GM19238 (cell line): ENCODE measurements at regions not wholly inside any gene's neighbourhood (a gene's known extent, or its start where the extent isn't known, plus 50 kb on each side); places are given as distances from the start of the nearest gene placed in this dataset.

Experiments
- DNase-seq: peaks from one replicate; pipeline ENCODE4 v3.0.0; 2011; ENCODE audit warnings: low spot score; ENCODE audit not compliant: insufficient read length

GRCh38 chr10:21068026-21068656 lies 171.0 kb upstream of the NEBL start:
- no peak for DNase-seq

- no peak for DNase-seq
Observed at GRCh38 chr10:21065621-21066248, 168.6 kb upstream of the NEBL start.

DNA sequence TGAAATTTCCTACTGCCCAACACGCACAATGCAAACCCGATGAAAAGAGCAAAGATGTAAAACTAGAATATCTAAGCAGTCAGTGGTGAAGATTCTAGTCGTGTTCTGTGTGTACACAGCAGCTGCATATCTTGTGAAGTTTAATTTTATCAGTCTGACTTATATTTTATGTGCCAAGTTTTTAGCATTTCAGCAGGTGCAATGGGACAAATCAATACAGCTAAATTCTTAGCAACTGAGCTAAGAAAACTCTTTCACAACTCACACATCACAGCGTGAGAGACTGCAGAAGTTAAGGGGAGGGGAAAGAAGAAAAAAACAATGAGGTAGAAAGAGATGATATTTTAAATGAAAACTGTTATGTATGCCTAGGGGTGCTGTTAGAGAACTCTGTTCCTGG lies 164.9 kb upstream of the NEBL start:
- DNase-seq: no peak

DNA sequence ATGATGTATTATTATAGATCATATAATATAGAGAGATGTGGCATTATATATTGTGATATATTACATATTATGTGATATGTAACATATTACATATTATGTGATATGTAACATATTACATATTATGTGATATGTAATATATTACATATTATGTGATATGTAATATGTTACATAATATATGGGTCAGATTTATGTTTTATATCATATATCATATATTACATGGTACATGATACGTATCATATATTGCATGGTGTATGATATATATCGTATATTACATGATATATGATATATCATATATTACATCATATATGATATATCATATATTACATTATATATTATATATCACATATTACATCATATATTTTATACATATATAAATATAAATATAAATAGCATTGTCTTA lies 164.1 kb upstream of the NEBL start:
- no peak for DNase-seq

DNA sequence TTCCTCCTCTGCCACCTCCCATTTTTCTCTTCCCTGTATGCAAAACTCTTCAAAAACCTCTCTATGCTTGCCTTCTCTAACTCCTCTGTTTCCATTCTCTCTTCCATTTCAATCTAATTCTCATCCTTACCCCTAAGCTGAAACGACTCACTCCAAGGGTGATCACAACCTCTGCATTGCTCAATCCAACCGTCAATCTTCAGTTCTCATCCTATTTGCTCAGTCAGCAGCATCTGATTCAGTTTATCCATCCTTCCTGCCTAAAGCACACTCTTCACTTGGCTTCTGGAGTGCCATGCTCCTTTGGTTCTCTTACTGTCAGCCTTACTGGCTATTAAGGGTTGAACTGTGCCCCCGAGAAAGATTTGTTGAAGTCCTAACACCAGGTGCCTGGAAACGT lies 163.5 kb upstream of the NEBL start:
- no peak for DNase-seq

- DNase-seq: no peak
Observed at GRCh38 chr10:21057989-21058388, 160.9 kb upstream of the NEBL start.

- no peak for DNase-seq
Observed at GRCh38 chr10:21057436-21057835, 160.3 kb upstream of the NEBL start.

- DNase-seq: no peak
Observed at GRCh38 chr10:21056461-21056860, 159.3 kb upstream of the NEBL start.

DNA sequence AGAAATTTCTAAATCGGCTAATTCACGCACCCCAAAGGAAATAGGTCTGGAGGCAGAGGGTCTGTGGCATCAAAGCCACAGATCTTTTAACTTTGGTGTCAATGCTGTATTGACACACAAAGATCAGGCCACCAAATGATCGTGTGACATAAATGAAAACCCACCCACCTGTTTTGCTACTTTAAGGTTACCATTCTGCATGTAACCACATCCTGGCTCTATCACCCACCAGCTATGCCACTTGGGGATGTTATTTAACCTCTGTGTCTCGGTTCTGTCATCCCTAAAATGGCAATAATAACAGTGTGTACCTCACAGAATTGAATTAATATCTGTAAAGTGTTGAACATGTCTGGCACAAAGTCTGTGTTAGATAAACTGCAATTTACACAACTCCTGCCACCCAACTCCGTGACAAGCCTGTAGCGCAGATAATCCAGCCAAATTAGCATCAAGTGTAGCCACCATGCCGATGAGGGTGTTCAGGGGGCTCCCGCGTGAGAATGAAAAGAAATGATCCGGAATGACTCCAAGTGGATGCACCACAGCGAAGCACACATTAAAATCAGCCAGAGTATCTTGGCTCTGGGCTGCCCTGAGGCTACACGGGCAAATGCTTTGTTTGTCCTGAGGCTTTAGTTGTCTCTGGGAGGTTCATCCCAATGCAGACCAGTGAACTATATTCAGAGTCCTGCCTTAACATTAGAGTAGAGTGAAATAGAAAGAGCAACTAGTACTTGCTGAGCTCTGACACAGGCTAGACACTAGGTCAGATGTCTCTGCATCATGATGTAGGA lies 158.4 kb upstream of the NEBL start:
- no peak for DNase-seq

GRCh38 chr10:21053953-21054690 lies 157.0 kb upstream of the NEBL start:
- no peak for DNase-seq

GRCh38 chr10:21052709-21053104 lies 155.6 kb upstream of the NEBL start:
- DNase-seq: no peak

GRCh38 chr10:21052072-21052708 lies 155.1 kb upstream of the NEBL start:
- no peak for DNase-seq

DNA sequence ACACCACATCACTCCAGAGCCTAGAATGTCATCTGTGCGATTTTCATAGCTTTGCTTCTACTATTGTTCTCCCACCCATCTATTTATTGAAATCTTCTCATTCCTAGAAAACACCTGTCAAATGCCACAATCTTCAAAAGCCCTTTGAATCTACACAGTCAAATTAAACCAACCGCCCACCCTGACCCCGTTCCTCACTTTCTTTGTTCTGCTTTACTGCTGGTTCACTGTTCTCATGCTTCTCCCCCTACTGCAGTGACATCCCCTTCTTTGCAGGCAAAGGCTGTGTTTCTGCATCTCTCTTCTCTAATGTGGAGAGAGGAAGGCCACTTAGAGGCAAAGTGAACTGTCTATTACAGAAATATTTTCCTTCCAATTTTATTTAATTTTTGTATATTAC lies 152.4 kb upstream of the NEBL start:
- no peak for DNase-seq

- DNase-seq: no peak
Observed at GRCh38 chr10:21048068-21048467, 151.0 kb upstream of the NEBL start.

- no peak for DNase-seq
Observed at GRCh38 chr10:21047511-21047910, 150.4 kb upstream of the NEBL start.

- DNase-seq: no peak
Observed at GRCh38 chr10:21047096-21047495, 150.0 kb upstream of the NEBL start.

DNA sequence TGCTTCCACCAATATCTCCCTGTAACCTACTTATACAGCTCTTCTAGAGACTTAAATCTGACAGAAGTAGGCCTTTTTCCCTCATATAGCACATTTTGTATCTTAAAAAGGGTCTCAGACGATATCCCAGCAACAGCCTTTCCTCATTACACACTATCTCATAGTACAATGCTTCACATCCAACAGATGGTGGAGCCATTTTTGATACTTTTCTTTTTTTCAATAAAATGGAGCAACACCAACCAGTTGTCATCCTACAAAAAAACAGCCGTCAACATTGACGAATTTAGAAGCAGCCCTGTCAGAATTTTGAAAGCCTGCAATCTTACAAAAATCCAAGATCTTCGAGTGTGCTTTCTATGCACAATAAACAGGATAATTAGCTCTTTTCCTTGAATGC lies 145.9 kb upstream of the NEBL start:
- DNase-seq: no peak

GRCh38 chr10:21042536-21042935 lies 145.4 kb upstream of the NEBL start:
- DNase-seq: no peak

DNA sequence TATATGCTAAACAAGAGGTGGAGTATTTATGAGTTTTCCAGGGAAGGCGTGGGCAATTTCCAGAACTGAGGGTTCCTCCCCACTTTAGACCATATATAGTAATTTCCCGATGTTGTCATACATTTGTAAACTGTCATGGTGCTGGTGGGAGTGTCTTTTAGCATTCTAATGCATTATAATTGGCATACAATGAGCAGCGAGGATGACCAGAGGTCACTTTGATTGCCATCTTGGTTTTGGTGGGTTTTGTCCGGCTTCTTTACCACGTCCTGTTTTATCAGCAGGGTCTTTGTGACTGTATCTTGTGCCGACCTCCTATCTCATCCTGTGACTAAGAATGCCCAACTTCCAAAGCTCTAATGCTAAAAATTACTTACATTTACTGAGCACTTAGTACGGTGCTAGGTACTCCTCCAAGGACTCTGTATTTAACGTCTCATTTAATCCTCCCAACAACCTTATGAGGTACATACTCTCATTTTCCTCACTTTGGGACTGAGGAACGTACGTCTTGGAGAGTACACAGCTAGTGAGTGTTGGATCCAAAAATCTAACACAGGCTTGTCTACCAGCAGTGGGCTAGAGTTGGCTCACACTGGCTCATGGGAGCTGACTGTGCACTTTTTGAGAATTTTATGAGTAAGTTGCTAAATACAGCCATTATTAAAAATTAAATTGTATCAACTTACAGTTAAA lies 144.8 kb upstream of the NEBL start:
- no peak for DNase-seq

GRCh38 chr10:21039721-21040120 lies 142.6 kb upstream of the NEBL start:
- no peak for DNase-seq

- no peak for DNase-seq
Observed at GRCh38 chr10:21036757-21037156, 139.6 kb upstream of the NEBL start.
